NCI-H1048 (cell line): ENCODE measurements at regions not wholly inside any gene's neighbourhood (a gene's known extent, or its start where the extent isn't known, plus 50 kb on each side); places are given as distances from the start of the nearest gene placed in this dataset.

Experiments
- DNase-seq: peaks from one replicate; lab custom pipeline; 2025; lab: John Stamatoyannopoulos, UW

- DNase-seq = no peak
Observed at GRCh38 chr3:22940285-22940684, 262.8 kb upstream of the UBE2E2 start.

DNA sequence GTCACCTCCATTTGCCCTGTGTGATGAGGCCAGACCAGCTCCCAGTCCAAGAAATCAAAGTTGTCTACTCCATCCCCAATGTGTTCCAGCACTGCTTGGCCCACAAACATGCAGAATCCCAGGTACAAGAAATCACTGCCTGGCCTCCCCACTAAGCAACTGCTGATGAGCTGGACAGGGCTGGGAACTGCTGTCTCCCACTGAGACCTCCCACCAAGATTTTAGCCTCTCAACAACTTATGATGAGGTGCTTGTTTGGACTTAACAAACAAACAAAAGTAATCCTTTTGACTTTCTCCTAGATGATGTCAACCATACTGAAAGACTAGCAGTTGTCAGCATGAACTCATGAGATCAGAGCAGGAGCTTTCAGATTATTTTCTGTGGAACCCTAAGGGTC lies 260.1 kb upstream of the UBE2E2 start:
- DNase-seq = no peak

DNA sequence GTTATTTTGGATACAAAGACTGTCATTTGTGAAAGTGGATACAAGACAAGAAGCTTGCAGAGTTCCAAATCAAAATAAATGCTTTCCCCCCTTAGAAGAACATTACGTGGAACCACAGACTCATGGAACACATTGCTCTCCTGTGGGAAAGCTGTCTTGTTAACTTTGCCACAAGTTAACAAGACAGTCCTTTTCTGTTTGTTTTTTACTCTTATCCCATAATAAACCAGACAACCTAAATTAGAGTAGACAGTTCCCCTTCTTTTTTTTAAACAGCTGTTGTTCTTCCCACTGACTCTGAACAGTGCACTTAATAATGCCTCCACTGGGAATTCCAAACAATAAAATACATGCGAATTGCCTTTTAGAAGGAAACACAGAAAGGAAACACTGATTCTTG lies 255.3 kb upstream of the UBE2E2 start:
- no peak for DNase-seq

DNA sequence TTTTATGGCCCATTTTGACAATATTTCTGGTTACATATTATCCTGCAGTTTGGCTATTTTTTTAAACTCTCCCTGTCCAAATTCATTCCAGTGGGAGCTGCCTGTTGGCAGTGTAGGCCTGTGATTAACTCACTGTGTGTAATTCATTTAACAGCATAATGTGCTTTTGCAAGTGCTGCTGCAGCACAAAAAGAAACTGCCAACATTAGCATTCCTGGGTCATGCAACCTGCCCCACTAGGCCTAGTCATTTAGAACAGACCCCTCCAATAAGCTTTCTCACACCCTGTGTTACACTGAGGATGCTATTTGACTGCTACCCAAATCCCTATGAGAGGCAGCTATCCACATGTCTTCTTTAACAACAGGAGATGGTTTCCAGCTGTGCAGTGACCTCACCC lies 251.2 kb upstream of the UBE2E2 start:
- no peak for DNase-seq

- DNase-seq = no peak
Observed at GRCh38 chr3:22952860-22953259, 250.3 kb upstream of the UBE2E2 start.

- DNase-seq = no peak
Observed at GRCh38 chr3:22959593-22959992, 243.5 kb upstream of the UBE2E2 start.

DNA sequence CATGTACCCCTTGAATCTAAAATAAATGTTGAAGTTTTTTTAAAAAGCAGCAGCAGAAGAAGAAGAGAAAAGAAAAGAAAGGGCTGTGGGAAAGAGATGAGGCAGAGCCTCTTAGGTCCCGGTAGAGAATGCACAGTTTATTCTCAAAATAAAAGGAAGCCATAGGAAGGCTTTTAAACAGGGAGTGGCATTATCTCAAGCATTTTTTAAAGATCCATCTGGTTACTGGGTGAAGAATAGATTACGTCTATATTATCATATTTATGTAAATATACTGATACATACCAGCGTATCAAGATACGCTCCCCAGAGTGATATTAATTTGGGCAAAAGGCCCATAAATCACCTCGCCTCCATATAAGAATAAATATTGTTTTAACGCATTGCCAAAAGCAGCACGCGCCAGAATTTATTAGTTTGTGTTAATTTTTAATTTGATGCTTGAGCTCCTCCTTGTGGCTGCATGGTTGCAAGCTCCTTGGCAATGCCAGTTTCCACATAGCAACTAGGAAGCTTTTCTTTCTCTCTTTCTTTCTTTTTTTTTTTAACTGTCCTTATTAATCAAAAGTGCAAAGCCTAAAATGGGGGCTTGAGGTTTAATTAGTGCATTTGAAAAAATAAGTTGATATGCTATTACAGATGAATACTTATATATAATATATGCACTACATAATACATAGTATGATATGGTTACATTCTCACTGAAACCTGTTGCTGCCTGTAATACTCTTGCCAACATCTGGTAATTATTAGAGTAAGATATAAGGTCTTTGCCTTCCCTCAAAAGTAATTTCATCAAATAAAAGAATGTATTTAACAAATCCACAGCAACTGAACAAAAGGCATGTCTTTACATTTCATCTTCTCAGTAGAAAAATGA lies 242.8 kb upstream of the UBE2E2 start:
- no peak for DNase-seq

DNA sequence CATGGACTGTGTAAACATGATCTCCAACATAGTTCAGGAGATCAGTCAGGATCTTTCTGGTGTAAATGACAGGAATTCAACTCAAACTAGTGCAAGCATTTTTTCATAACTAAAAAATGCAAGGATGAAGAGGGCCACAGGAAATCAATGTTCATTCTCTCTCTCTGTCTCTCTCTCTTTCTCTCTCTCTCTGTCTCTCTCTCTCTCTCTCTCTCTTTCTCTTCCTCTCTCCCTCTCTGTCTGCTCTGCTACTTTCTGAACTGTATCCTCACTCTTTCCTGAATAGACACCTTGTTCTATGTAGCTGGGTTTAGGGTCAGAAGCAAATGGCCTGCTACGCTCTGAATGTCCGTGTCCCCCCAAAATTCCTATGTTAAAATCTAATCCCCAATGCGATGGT lies 240.9 kb upstream of the UBE2E2 start:
- DNase-seq = no peak

DNA sequence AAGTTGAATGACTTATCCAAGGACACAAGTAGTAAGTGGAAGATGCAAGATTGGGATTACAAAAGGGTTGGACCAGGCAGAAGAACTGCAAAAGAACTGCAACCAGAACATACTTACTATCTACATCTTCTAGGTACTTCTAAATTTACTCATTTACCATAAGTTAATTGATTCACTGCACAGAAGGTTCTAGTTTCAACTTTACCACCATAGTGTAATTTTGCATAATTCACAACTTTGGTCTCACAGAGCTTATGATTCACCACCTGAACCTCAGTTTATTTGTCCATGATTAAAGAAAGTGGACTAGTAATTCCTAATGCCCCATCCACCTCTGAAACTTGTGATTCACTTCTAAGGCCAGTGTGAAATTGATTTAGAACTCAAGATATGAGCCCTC lies 236.8 kb upstream of the UBE2E2 start:
- no peak for DNase-seq

GRCh38 chr3:22969276-22969675 lies 233.9 kb upstream of the UBE2E2 start:
- DNase-seq = no peak

DNA sequence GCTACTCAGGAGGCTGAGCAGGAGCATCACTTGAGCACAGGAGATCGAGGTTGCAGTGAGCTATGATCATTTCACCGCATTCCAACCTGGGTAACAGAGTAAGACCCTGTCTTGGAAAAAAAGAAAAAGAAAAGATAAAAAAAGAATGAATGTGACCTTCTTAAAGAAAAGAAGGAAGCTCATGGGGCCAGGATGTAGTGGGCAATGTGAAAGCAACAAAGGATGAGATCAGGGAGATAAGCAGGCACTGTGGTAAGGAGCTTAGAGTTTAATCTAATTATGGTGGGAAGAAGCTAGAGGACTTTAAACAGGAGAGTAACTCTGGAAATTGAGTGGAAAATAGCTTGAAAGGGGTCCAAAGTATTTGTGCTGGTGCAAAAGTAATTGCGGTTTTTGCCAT lies 231.6 kb upstream of the UBE2E2 start:
- DNase-seq = no peak

- no peak for DNase-seq
Observed at GRCh38 chr3:22977042-22977441, 226.1 kb upstream of the UBE2E2 start.

DNA sequence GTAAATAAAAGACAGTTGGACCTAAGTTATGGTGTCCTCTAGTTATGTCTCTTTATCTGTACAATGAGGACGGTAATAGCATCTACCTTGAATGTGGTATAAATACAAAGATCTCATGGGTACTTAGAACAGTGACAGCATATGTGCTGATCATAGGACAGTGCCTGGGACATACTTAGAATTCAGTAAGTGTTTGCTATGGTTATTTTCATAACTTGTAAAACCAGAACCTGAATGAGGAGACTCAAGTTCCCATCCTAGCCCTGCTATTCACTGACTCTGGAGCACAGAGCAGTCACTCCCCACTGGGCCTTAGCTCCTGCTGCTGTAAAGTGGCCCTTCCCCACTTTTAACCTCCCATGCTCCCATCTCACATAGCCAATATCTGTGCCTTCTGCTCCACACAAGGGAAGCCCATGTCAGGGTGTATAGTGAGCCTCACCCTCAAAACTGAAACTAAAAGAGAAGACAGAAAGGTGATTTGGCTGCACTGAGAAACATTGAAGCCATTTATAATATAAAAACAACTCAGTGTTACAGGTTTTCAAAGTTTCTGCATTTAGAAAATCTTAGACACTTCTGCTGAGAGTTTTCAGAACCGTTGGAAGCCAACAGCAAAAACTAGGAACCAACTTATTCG lies 225.4 kb upstream of the UBE2E2 start:
- no peak for DNase-seq

- no peak for DNase-seq
Observed at GRCh38 chr3:22979581-22979980, 223.5 kb upstream of the UBE2E2 start.

- DNase-seq = no peak
Observed at GRCh38 chr3:22980346-22980745, 222.8 kb upstream of the UBE2E2 start.

GRCh38 chr3:22981166-22981565 lies 222.0 kb upstream of the UBE2E2 start:
- no peak for DNase-seq

GRCh38 chr3:22981861-22982260 lies 221.3 kb upstream of the UBE2E2 start:
- no peak for DNase-seq

GRCh38 chr3:22982981-22983587 lies 220.0 kb upstream of the UBE2E2 start:
- no peak for DNase-seq

- DNase-seq = no peak
Observed at GRCh38 chr3:22986958-22987357, 216.2 kb upstream of the UBE2E2 start.

DNA sequence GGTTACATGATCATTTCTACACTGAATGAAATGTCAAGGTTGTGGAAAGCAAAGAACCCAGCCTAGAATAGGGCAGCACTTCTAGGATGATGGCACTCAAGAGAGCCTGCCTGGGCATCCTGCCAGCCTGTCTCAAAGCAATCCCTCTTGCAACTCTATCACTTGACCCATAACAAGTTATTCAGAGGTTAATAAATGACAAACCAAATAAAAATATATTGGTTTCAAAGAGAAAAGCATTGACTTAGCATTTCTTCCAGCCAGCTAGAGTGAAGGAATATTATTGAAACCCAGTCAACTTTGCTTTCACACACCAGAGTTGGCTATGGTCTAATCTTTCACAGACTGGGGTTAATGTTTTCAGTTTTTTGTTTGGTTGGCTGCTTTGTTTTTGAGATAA lies 214.6 kb upstream of the UBE2E2 start:
- DNase-seq = no peak

- no peak for DNase-seq
Observed at GRCh38 chr3:22989716-22990115, 213.4 kb upstream of the UBE2E2 start.

- DNase-seq = no peak
Observed at GRCh38 chr3:22990291-22991200, 212.6 kb upstream of the UBE2E2 start.
